ENCODE measurements at regions not wholly inside any gene's neighbourhood (a gene's known extent, or its start where the extent isn't known, plus 50 kb on each side); places are given as distances from the start of the nearest gene placed in this dataset.

GRCh38 chr3:5427021-5427420 lies 239.5 kb downstream of the EDEM1 start:
- FAIRE-seq: no peak
- POLR2A ChIA-PET: no interaction called here
- Histone ChIP-seq H3K9me3 (no peaks in the 10 kb centered on the region), H3K4me3 (no peak overlapping the region), H3K4me1 (no peaks in the 10 kb centered on the region), H3K27ac (no peak overlapping the region), H3K4me2 (no peak overlapping the region)
- ATAC-seq: no peak
- no peak for TF ChIP-seq JUN (IDR thresholded peaks at IDR 0.05)
- no peak for TF ChIP-seq MAFK (IDR thresholded peaks at IDR 0.05; ENCODE audit: partially characterized antibody)
- no peak for TF ChIP-seq HOXB13 (CRISPR knock-in tag; IDR thresholded peaks at IDR 0.05; ENCODE audit: low read depth)
- TF ChIP-seq KDM5A (IDR thresholded peaks at IDR 0.05): no peak
- CTCF ChIA-PET: interaction anchor here (0.6 to 1.8 kb wide), 3 partner anchors 27 to 1049 kb away, joined by 3 to 12 read pairs (median 3); no protein-coding TSS in a partner anchor
- 64% methylated on average over 6 of the region's 6 CpGs for WGBS (ENCODE audit: missing lambda C conversion rate)
- no peak for DNase-seq (ENCODE audit: low read depth in 1 of 2, low spot score in 1 of 2)

- Histone ChIP-seq H3K4me3 (no peak overlapping the region), H3K9me3 (no peaks in the 10 kb centered on the region), H3K4me1 (no peaks in the 10 kb centered on the region), H3K27ac (no peak overlapping the region), H3K4me2 (no peak overlapping the region)
- DNase-seq (ENCODE audit: low read depth in 1 of 2, low spot score in 1 of 2) (no peak), ATAC-seq (no peak), FAIRE-seq (no peak)
- WGBS (ENCODE audit: missing lambda C conversion rate): 46% methylated on average over 3 of the region's 3 CpGs
- ChIA-PET CTCF (no interaction called here), POLR2A (no interaction called here)
- TF ChIP-seq BHLHE40 (IDR thresholded peaks at IDR 0.05; ENCODE audit: low read depth, low read length): no peak
- no peak for TF ChIP-seq EHF (CRISPR knock-in tag; IDR thresholded peaks at IDR 0.05)
- no peak for TF ChIP-seq TFCP2L1 (CRISPR knock-in tag; IDR thresholded peaks at IDR 0.05)
- TF ChIP-seq EHMT2 (IDR thresholded peaks at IDR 0.05; ENCODE audit: low read depth): no peak
- no peak for TF ChIP-seq RCOR1 (IDR thresholded peaks at IDR 0.05; ENCODE audit: low read depth, low read length)
- no peak for TF ChIP-seq MAX (IDR thresholded peaks at IDR 0.05)
- TF ChIP-seq RNF2 (IDR thresholded peaks at IDR 0.05; ENCODE audit: borderline replicate concordance, low read depth): no peak
- TF ChIP-seq CBX2 (IDR thresholded peaks at IDR 0.05; ENCODE audit: borderline replicate concordance, low read depth): no peak
- no peak for TF ChIP-seq POLR2A (IDR thresholded peaks at IDR 0.05; ENCODE audit: low read length)
- no peak for TF ChIP-seq KDM5A (IDR thresholded peaks at IDR 0.05)
- TF ChIP-seq SREBF2 (IDR thresholded peaks at IDR 0.05): no peak
Measured at GRCh38 chr3:5427938-5428337, 240.4 kb downstream of the EDEM1 start.

- Histone ChIP-seq H3K4me1 (no peaks in the 10 kb centered on the region), H3K9me3 (no peaks in the 10 kb centered on the region), H3K4me2 (no peak overlapping the region), H3K27ac (no peak overlapping the region), H3K4me3 (no peak overlapping the region)
- no peak for TF ChIP-seq E2F6 (IDR thresholded peaks at IDR 0.05; ENCODE audit: borderline replicate concordance, low read depth)
- TF ChIP-seq FOSL2 (IDR thresholded peaks at IDR 0.05): no peak
- TF ChIP-seq FOSL2 (CRISPR knock-in tag; IDR thresholded peaks at IDR 0.05): no peak
- no peak for TF ChIP-seq TP53 (CRISPR knock-in tag; IDR thresholded peaks at IDR 0.05)
- TF ChIP-seq GATA3 (IDR thresholded peaks at IDR 0.05; ENCODE audit: borderline replicate concordance): no peak
- ChIA-PET POLR2A (no interaction called here), CTCF (interaction anchor here (1.3 kb wide), 1 partner anchor 12 kb away, joined by 3 read pairs; no protein-coding TSS in a partner anchor)
- DNase-seq (ENCODE audit: low read depth in 1 of 2, low spot score in 1 of 2): no peak
- ATAC-seq: no peak
- FAIRE-seq: no peak
- 28% methylated on average over 10 of the region's 10 CpGs for WGBS (ENCODE audit: missing lambda C conversion rate)
Measured at GRCh38 chr3:5428607-5429516, 241.4 kb downstream of the EDEM1 start.

GRCh38 chr3:5429517-5429890 lies 242.0 kb downstream of the EDEM1 start:
- DNase-seq (ENCODE audit: low read depth in 1 of 2, low spot score in 1 of 2) (no peak), ATAC-seq (no peak), FAIRE-seq (no peak)
- Histone ChIP-seq H3K4me3 (no peak overlapping the region), H3K9me3 (no peaks in the 10 kb centered on the region), H3K4me1 (no peaks in the 10 kb centered on the region), H3K27ac (no peak overlapping the region), H3K4me2 (no peak overlapping the region)
- TF ChIP-seq SMC3 (IDR thresholded peaks at IDR 0.05): no peak
- TF ChIP-seq BHLHE40 (IDR thresholded peaks at IDR 0.05; ENCODE audit: low read depth, low read length): no peak
- no peak for TF ChIP-seq NFE2L2 (conservative IDR thresholded peaks at IDR 0.05; ENCODE audit: low read length)
- TF ChIP-seq ZSCAN20 (CRISPR knock-in tag; IDR thresholded peaks at IDR 0.05): no peak
- no peak for TF ChIP-seq PHF8 (IDR thresholded peaks at IDR 0.05; ENCODE audit: borderline replicate concordance, low read depth)
- no peak for TF ChIP-seq USF2 (IDR thresholded peaks at IDR 0.05)
- TF ChIP-seq PBX3 (IDR thresholded peaks at IDR 0.05): no peak
- no peak for TF ChIP-seq CBX2 (IDR thresholded peaks at IDR 0.05; ENCODE audit: borderline replicate concordance, low read depth)
- no peak for TF ChIP-seq TP53 (CRISPR knock-in tag; IDR thresholded peaks at IDR 0.05)
- no peak for TF ChIP-seq BCL3 (IDR thresholded peaks at IDR 0.05)
- POLR2A ChIA-PET: no interaction called here
- CTCF ChIA-PET: interaction anchor here (1.3 kb wide), 1 partner anchor 12 kb away, joined by 3 read pairs; no protein-coding TSS in a partner anchor

All from A549 (cell line).